Spleen (tissue), 11 donors: ENCODE measurements at regions not wholly inside any gene's neighbourhood (a gene's known extent, or its start where the extent isn't known, plus 50 kb on each side); places are given as distances from the start of the nearest gene placed in this dataset.

ENCODE experiments used
- DNase-seq: peaks from one replicate; pipeline ENCODE4 v3.0.0-alpha.2; 2020
- H3K27ac ChIP-seq, 8 donors: fragments of 200-600 bp; sonication (generic) in 7 of 8; 1 replicate in 4 of 8; 2 replicates in 4 of 8; pipeline versions ENCODE4 v1.5.0 to v1.8.0; 2016 to 2021; ENCODE audit warnings: inconsistent platforms in 4 of 8, mild to moderate bottlenecking in 4 of 8, moderate library complexity in 1 of 8
- H3K27me3 ChIP-seq, 7 donors: fragments of 200-600 bp; sonication (generic) in 6 of 7; replicated peaks in 1 of 7; 1 replicate in 4 of 7; 2 replicates in 3 of 7; pipeline versions ENCODE4 v1.5.0 to v1.8.0; 2016 to 2021; ENCODE audit warnings: inconsistent platforms in 3 of 7, mild to moderate bottlenecking in 1 of 7
- H3K36me3 ChIP-seq, 6 donors: fragments of 200-600 bp; sonication (generic) in 5 of 6; 1 replicate in 4 of 6; 2 replicates in 2 of 6; pipeline versions ENCODE4 v1.5.0 to v1.8.0; 2016 to 2021; ENCODE audit warnings: inconsistent platforms in 2 of 6
- H3K4me1 ChIP-seq, 6 donors: fragments of 200-600 bp; sonication (generic) in 5 of 6; 1 replicate in 3 of 6; 2 replicates in 3 of 6; pipeline versions ENCODE4 v1.5.0 to v1.8.0; 2016 to 2021; ENCODE audit warnings: inconsistent platforms in 3 of 6
- H3K4me3 ChIP-seq, 8 donors: fragments of 200-600 bp; sonication (generic) in 7 of 8; 1 replicate in 4 of 8; 2 replicates in 4 of 8; pipeline versions ENCODE4 v1.5.0 to v1.8.0; 2016 to 2021; ENCODE audit warnings: inconsistent platforms in 4 of 8, mild to moderate bottlenecking in 4 of 8, moderate library complexity in 2 of 8
- H3K9me3 ChIP-seq, 8 donors: fragments of 200-600 bp; sonication (generic) in 7 of 8; 1 replicate in 4 of 8; 2 replicates in 4 of 8; pipeline versions ENCODE4 v1.5.0 to v1.8.0; 2016 to 2021; ENCODE audit warnings: inconsistent platforms in 4 of 8
- POLR2A ChIP-seq, 3 donors: fragments of 450-650 bp; IDR thresholded peaks; one replicate each; pipeline ENCODE4 v1.5.1; 2017; ENCODE audit warnings: antibody characterized with exemption in 3 of 3, mild to moderate bottlenecking in 1 of 3
- POLR2AphosphoS5 ChIP-seq, 3 donors: sonication (generic); formaldehyde crosslinking; IDR thresholded peaks; one replicate each; pipeline ENCODE4 v1.5.1; 2017; ENCODE audit warnings: antibody characterized with exemption in 3 of 3
- WGBS, 5 donors: extraction: QIAGEN DNeasy Blood & Tissue Kit in 3 of 5; methylation state at CpG; one replicate each; pipeline versions ENCODE4 v1.1.5 to v1.1.7; 2013 to 2018; 5-methylcytosine and 5-hydroxymethylcytosine counted together
- intact Hi-C: fragments of 100-400 bp; cut with DNase I; formaldehyde crosslinking; loops from one replicate; pipeline ENCODE4 v1.15.0; 2023; ENCODE audit warnings: low total_unique reads
- TF ChIP-seq, protein P1 (sequence below), 11 experiments: fragments of 200-600 bp in 7 of 11; fragments of 450-650 bp in 4 of 11; sonication (generic) in 4 of 11; IDR thresholded peaks in 8 of 11; conservative IDR thresholded peaks in 3 of 11; 1 replicate in 7 of 11; 2 replicates in 4 of 11; pipeline versions ENCODE4 v1.4.0 to v1.8.0; 2016 to 2021; ENCODE audit warnings: antibody characterized with exemption in 11 of 11, inconsistent platforms in 4 of 11, mild to moderate bottlenecking in 1 of 11
- donor health status: healthy with polysubstance abuse.
- donor health status: DM: no; HTN: no; CAD: no; lungs with moderate emphysema.
- donor health status: DM: no; HTN: no; CAD: no.
- donor health status: Bipolar disorder and iron deficiency.
- donor health status: healthy.
- donor health status: DM: no; HTN: no; CAD: no.
- donor health status: DM: yes; HTN: yes; CAD: no.

DNA sequence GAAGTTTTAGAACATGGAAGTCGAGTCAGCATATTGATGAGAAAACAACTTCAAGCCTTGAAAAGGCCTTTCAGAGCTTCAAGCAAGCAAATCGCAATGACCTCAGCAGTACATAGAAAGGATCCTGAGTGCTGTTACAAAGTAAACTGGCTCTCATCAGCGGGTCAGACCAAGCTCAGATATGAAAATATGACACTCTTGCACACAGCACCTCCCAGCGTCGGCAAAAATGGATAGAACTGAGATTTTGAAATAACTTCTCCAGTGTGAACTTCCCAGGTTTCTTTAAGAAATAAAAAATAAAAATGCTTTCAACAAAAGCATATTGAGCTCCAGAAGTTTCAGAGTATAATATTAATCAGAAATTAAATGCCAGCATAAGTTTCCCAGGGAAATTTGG lies 296.9 kb downstream of the FBXO15 start:
- Histone ChIP-seq H3K4me1 (no peaks in the 10 kb centered on the region), H3K27ac (no peak overlapping the region), H3K27me3 (no peaks in the 10 kb centered on the region), H3K9me3 (no peaks in the 10 kb centered on the region), H3K36me3 (no peaks in the 10 kb centered on the region), H3K4me3 (no peak overlapping the region)
- WGBS, 5 donors = 86 to 94% (median 91%) methylated on average over 5 of the region's 5 CpGs
- no peak for TF ChIP-seq POLR2A (IDR thresholded peaks at IDR 0.05)
- TF ChIP-seq POLR2AphosphoS5 (IDR thresholded peaks at IDR 0.05) = no peak
- TF ChIP-seq, protein P1, sequence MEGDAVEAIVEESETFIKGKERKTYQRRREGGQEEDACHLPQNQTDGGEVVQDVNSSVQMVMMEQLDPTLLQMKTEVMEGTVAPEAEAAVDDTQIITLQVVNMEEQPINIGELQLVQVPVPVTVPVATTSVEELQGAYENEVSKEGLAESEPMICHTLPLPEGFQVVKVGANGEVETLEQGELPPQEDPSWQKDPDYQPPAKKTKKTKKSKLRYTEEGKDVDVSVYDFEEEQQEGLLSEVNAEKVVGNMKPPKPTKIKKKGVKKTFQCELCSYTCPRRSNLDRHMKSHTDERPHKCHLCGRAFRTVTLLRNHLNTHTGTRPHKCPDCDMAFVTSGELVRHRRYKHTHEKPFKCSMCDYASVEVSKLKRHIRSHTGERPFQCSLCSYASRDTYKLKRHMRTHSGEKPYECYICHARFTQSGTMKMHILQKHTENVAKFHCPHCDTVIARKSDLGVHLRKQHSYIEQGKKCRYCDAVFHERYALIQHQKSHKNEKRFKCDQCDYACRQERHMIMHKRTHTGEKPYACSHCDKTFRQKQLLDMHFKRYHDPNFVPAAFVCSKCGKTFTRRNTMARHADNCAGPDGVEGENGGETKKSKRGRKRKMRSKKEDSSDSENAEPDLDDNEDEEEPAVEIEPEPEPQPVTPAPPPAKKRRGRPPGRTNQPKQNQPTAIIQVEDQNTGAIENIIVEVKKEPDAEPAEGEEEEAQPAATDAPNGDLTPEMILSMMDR (IDR thresholded peaks at IDR 0.05 in 8 of 11, conservative IDR thresholded peaks at IDR 0.05 in 3 of 11) = no peak
- DNase-seq = no peak
- intact Hi-C loops = no loop called here

DNA sequence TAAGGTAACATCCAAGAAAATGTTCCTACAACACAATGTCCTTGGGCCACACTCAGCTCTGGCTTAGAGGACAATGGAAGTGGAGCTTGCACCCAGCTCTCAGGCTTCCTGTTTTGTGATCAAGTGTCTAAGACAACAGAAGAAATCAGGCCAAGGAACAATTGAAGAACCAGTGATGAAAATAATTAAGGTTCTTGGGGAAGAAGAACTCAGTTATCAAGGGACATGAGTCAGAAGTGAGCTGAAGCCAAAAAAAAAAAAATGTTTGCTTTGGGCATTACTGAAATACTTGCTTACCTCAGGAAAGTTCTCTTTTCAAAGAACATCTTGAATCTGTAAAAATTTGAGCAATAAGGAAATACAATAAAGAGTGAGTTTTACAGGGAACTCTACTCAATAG lies 299.0 kb downstream of the FBXO15 start:
- Histone ChIP-seq H3K4me3 (no peak overlapping the region), H3K27me3 (peaks cover 0 to 11% (median 0%) of the 10 kb centered on the region in 7 donors), H3K27ac (no peak overlapping the region), H3K9me3 (no peaks in the 10 kb centered on the region), H3K36me3 (no peaks in the 10 kb centered on the region), H3K4me1 (no peaks in the 10 kb centered on the region)
- intact Hi-C loops = no loop called here
- TF ChIP-seq POLR2A (IDR thresholded peaks at IDR 0.05) (no peak), POLR2AphosphoS5 (IDR thresholded peaks at IDR 0.05) (no peak)
- TF ChIP-seq, protein P1 (IDR thresholded peaks at IDR 0.05 in 8 of 11, conservative IDR thresholded peaks at IDR 0.05 in 3 of 11) = no peak
- DNase-seq = no peak

DNA sequence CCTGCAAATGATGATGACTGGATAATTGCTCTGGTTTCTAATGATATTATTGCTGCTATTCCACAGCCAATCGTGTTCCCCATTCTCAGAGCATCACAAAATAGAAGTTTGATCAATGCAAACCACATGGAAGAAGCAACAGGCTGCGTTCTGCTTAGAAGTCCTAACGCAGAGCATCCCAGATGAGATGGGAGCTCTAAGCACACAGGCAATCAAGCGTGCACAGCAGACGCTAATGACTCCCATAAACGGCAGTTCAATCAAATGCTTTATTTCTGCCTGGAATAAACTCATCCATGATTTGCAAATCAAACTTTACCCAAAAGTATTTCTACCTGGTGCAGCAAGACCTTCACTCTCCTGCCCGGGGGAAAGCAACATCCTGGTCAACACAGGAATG lies 304.2 kb downstream of the FBXO15 start:
- TF ChIP-seq, protein P1 (IDR thresholded peaks at IDR 0.05 in 8 of 11, conservative IDR thresholded peaks at IDR 0.05 in 3 of 11) = no peak
- no peak for TF ChIP-seq POLR2AphosphoS5 (IDR thresholded peaks at IDR 0.05)
- no peak for TF ChIP-seq POLR2A (IDR thresholded peaks at IDR 0.05)
- H3K4me1 ChIP-seq = peaks cover 0 to 5% (median 2%) of the 10 kb centered on the region in 6 donors
- peaks cover 0 to 17% (median 4%) of the 10 kb centered on the region in 7 donors for H3K27me3 ChIP-seq
- intact Hi-C loops = no loop called here
- no peaks in the 10 kb centered on the region for H3K9me3 ChIP-seq
- WGBS, 5 donors = 70 to 86% (median 76%) methylated on average over 7 of the region's 7 CpGs
- DNase-seq = no peak
- no peak overlapping the region for H3K4me3 ChIP-seq
- no peaks in the 10 kb centered on the region for H3K36me3 ChIP-seq
- H3K27ac ChIP-seq = no peak overlapping the region

DNA sequence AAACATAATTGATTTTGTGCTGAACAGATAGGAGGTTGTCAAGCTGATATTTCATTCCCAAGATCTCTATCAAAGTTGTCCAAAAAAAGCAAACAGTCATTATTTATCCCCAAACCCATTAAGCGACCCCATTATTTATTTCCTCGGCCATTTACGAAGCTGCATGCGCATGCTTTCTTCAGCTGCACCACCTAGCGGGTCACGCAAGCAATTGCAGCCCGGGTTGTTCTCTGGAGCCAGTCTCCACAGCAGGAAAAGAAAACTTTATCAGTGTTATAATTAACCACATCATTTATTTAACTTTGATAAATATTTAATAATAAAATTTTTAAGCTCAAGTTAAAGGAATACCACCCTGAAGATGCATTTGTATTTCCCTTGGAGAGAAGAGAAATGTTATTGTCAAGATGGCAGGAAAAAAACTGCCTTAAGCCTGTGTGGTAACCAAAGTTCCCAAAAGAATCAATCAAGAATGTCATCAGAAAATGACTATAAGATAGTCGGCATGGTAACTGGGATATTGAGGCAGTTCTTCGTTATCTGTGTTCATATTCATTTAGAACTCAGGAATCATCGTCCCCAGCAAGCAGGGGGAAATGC lies 304.7 kb downstream of the FBXO15 start:
- Histone ChIP-seq H3K36me3 (no peaks in the 10 kb centered on the region), H3K27me3 (peaks cover 0 to 17% (median 4%) of the 10 kb centered on the region in 7 donors), H3K4me3 (peak overlapping the region in 1 of 8 donors; percentile 21), H3K9me3 (no peaks in the 10 kb centered on the region), H3K27ac (no peak overlapping the region), H3K4me1 (peaks cover 0 to 5% (median 2%) of the 10 kb centered on the region in 6 donors)
- no peak for DNase-seq
- WGBS, 5 donors = 9 to 13% (median 10%) methylated on average over 10 of the region's 10 CpGs
- TF ChIP-seq POLR2AphosphoS5 (IDR thresholded peaks at IDR 0.05) = no peak
- no peak for TF ChIP-seq POLR2A (IDR thresholded peaks at IDR 0.05)
- TF ChIP-seq, protein P1 (IDR thresholded peaks at IDR 0.05 in 8 of 11, conservative IDR thresholded peaks at IDR 0.05 in 3 of 11) = peak; percentile 48 to 92 (median 76)
- intact Hi-C loops = no loop called here
